GM23338 (cell line): ENCODE measurements at regions not wholly inside any gene's neighbourhood (a gene's known extent, or its start where the extent isn't known, plus 50 kb on each side); places are given as distances from the start of the nearest gene placed in this dataset.

Experiments used
- ATAC-seq: fragments of 200-7000 bp; cut with Tn5 transposase; 3 replicates; pipeline ENCODE4 v1.9.1; 2020
- DNase-seq: peaks from one replicate; pipeline ENCODE4 v3.0.0-alpha.2; 2015; ENCODE audit warnings: low spot score
- H2AFZ ChIP-seq: fragments of 200-600 bp; sonication (generic); 2 replicates; pipeline ENCODE4 v1.8.0; 2016; ENCODE audit warnings: antibody characterized with exemption, mild to moderate bottlenecking, moderate library complexity
- H3F3A ChIP-seq: fragments of 200-600 bp; sonication (generic); replicated peaks from 2 replicates; pipeline ENCODE4 v1.8.0; 2017; ENCODE audit warnings: antibody characterized with exemption, mixed run types, low read depth
- H3K27ac ChIP-seq: fragments of 200-600 bp; sonication (generic); 2 replicates; pipeline ENCODE4 v1.6.1; 2016; ENCODE audit warnings: low read depth
- H3K27me3 ChIP-seq: fragments of 200-600 bp; sonication (generic); 2 replicates; pipeline ENCODE4 v1.8.0; 2016; ENCODE audit warnings: mild to moderate bottlenecking, mixed run types, moderate library complexity; ENCODE audit not compliant: insufficient read depth
- H3K36me3 ChIP-seq: fragments of 200-600 bp; sonication (generic); 2 replicates; pipeline ENCODE4 v1.8.0; 2016; ENCODE audit warnings: mild to moderate bottlenecking; ENCODE audit not compliant: insufficient read depth
- H3K4me1 ChIP-seq: fragments of 200-600 bp; sonication (generic); 2 replicates; pipeline ENCODE4 v1.8.0; 2016; ENCODE audit warnings: mild to moderate bottlenecking, moderate library complexity; ENCODE audit not compliant: insufficient read depth
- H3K4me2 ChIP-seq: fragments of 200-600 bp; sonication (generic); 2 replicates; pipeline ENCODE4 v1.7.1; 2017; ENCODE audit warnings: mixed run types
- H3K4me3 ChIP-seq: fragments of 200-600 bp; sonication (generic); 2 replicates; pipeline ENCODE4 v1.6.1; 2016; ENCODE audit warnings: mixed run types
- H3K79me2 ChIP-seq: fragments of 200-600 bp; sonication (generic); replicated peaks from 2 replicates; pipeline ENCODE4 v1.8.0; 2017; ENCODE audit warnings: mild to moderate bottlenecking; ENCODE audit not compliant: insufficient read depth
- H3K9me2 ChIP-seq: fragments of 200-600 bp; sonication (generic); 2 replicates; pipeline ENCODE4 v1.8.0; 2017; ENCODE audit not compliant: insufficient read depth
- H4K20me1 ChIP-seq: fragments of 200-600 bp; sonication (generic); replicated peaks from 2 replicates; pipeline ENCODE4 v1.8.0; 2017; ENCODE audit warnings: mild to moderate bottlenecking; ENCODE audit not compliant: insufficient read depth
- H3K27ac Mint-ChIP-seq: 2 replicates; pipeline ENCODE4 v1.8.0; 2020; ENCODE audit warnings: inconsistent platforms, mild to moderate bottlenecking, moderate library complexity, mixed read lengths
- H3K27me3 Mint-ChIP-seq: 3 replicates; pipeline ENCODE4 v1.8.0; 2022; ENCODE audit warnings: low read depth, mild to moderate bottlenecking, moderate library complexity, mixed read lengths, inconsistent platforms; ENCODE audit not compliant: insufficient read depth, poor library complexity
- H3K36me3 Mint-ChIP-seq: 3 replicates; pipeline ENCODE4 v1.8.0; 2021; ENCODE audit warnings: low read depth, mild to moderate bottlenecking, inconsistent platforms, moderate library complexity, mixed read lengths
- H3K4me1 Mint-ChIP-seq: 3 replicates; pipeline ENCODE4 v1.8.0; 2020; ENCODE audit warnings: mild to moderate bottlenecking, inconsistent platforms, mixed read lengths
- H3K4me3 Mint-ChIP-seq: 3 replicates; pipeline ENCODE4 v1.8.0; 2021; ENCODE audit warnings: moderate library complexity, mild to moderate bottlenecking, inconsistent platforms, mixed read lengths
- H3K9me3 Mint-ChIP-seq: 3 replicates; pipeline ENCODE4 v1.8.0; 2020; ENCODE audit warnings: moderate library complexity, mild to moderate bottlenecking, inconsistent platforms, mixed read lengths
- CTCF ChIP-seq, 2 experiments: fragments of 200-600 bp in 1 of 2; sonication (generic) in 1 of 2; conservative IDR thresholded peaks; 2 replicates each; pipeline versions ENCODE4 v1.5.1 to v1.6.1; 2016 to 2017; ENCODE audit warnings: antibody characterized with exemption in 2 of 2, low read depth in 2 of 2, mild to moderate bottlenecking in 2 of 2, moderate library complexity in 1 of 2
- ETS1 ChIP-seq: IDR thresholded peaks from 2 replicates; pipeline ENCODE4 v1.6.1; 2016; ENCODE audit warnings: antibody characterized with exemption
- EZH2phosphoT487 ChIP-seq: fragments of 200-600 bp; sonication (generic); IDR thresholded peaks from one replicate; pipeline ENCODE4 v1.8.1; 2018; ENCODE audit warnings: antibody characterized with exemption; ENCODE audit not compliant: unreplicated experiment
- POLR2AphosphoS5 ChIP-seq: IDR thresholded peaks from 2 replicates; pipeline ENCODE4 v1.6.1; 2016; ENCODE audit warnings: antibody characterized with exemption, low read depth
- REST ChIP-seq: IDR thresholded peaks from one replicate; pipeline ENCODE4 v1.6.1; 2018; ENCODE audit warnings: antibody characterized with exemption; ENCODE audit not compliant: unreplicated experiment
- STAT1 ChIP-seq: IDR thresholded peaks from one replicate; pipeline ENCODE4 v1.6.1; 2016; ENCODE audit warnings: antibody characterized with exemption; ENCODE audit not compliant: unreplicated experiment
- ZNF114 ChIP-seq: fragments of 250-450 bp; sonication (Bioruptor Pico); IDR thresholded peaks from 2 replicates; pipeline ENCODE4 v1.5.0; 2020; ENCODE audit warnings: mild to moderate bottlenecking, moderate library complexity
- ZNF331 ChIP-seq: fragments of 250-450 bp; sonication (Bioruptor Pico); IDR thresholded peaks from 2 replicates; pipeline ENCODE4 v1.5.0; 2020; ENCODE audit warnings: low read depth, mild to moderate bottlenecking, moderate library complexity
- ZNF462 ChIP-seq: fragments of 250-450 bp; sonication (Bioruptor Pico); IDR thresholded peaks from 2 replicates; pipeline ENCODE4 v1.5.0; 2020; ENCODE audit warnings: mild to moderate bottlenecking, moderate library complexity

GRCh38 chr13:50715402-50716146, 127.9 kb downstream of the DLEU7 start (continued):
- TF ChIP-seq ZNF462 (no peak), ZNF114 (CRISPR knock-in tag) (no peak)

- H3K36me3 Mint-ChIP-seq, result no peaks in the 10 kb centered on the region
- H3K27me3 Mint-ChIP-seq, result peaks cover under 1% of the 10 kb centered on the region
- no peak overlapping the region for H3K4me3 Mint-ChIP-seq
- TF ChIP-seq ZNF114 (CRISPR knock-in tag), result no peak
- no peak for TF ChIP-seq REST
- TF ChIP-seq ZNF331 (CRISPR knock-in tag), result no peak
- no peak for TF ChIP-seq CTCF (conservative IDR thresholded peaks at IDR 0.05; ENCODE audit: low read depth in 2 of 2)
- TF ChIP-seq STAT1, result no peak
- no peak for TF ChIP-seq EZH2phosphoT487
- TF ChIP-seq POLR2AphosphoS5, result no peak
- no peak for TF ChIP-seq ETS1
Measured at GRCh38 chr13:50720861-50721671, 122.4 kb downstream of the DLEU7 start.

More at GRCh38 chr13:50720861-50721671, 122.4 kb downstream of the DLEU7 start:
- no peaks in the 10 kb centered on the region for H3K4me1 Mint-ChIP-seq
- Histone ChIP-seq H3F3A (no peaks in the 10 kb centered on the region), H3K79me2 (no peaks in the 10 kb centered on the region), H3K27me3 (no peaks in the 10 kb centered on the region), H2AFZ (no peak overlapping the region), H3K4me3 (no peak overlapping the region), H3K4me1 (no peaks in the 10 kb centered on the region), H3K9me2 (no peaks in the 10 kb centered on the region), H3K4me2 (no peak overlapping the region), H3K36me3 (no peaks in the 10 kb centered on the region), H4K20me1 (no peaks in the 10 kb centered on the region), H3K27ac (no peak overlapping the region)
- no peak overlapping the region for H3K27ac Mint-ChIP-seq
- H3K9me3 Mint-ChIP-seq, result no peaks in the 10 kb centered on the region; the same call in 2 of the 3 replicates
- ATAC-seq (no peak), DNase-seq (no peak)
